ENCODE measurements at regions not wholly inside any gene's neighbourhood (a gene's known extent, or its start where the extent isn't known, plus 50 kb on each side); places are given as distances from the start of the nearest gene placed in this dataset.

GRCh38 chr4:112916868-112917267 lies 132.6 kb upstream of the ANK2 start:
- Mint-ChIP-seq H3K4me1 (peaks cover 11% of the 10 kb centered on the region), H3K36me3 (ENCODE audit: low read depth) (peaks cover 15% of the 10 kb centered on the region), H3K27me3 (ENCODE audit: insufficient read depth) (no peaks in the 10 kb centered on the region), H3K4me3 (no peak overlapping the region), H3K27ac (no peak overlapping the region), H3K9me3 (no peaks in the 10 kb centered on the region)
- Histone ChIP-seq H3K27ac (ENCODE audit: low read depth, low read length) (no peak overlapping the region), H3K9ac (ENCODE audit: extremely low read depth, low read length, poor library complexity, severe bottlenecking) (no peak overlapping the region), H3K9me3 (ENCODE audit: control insufficient read depth, low read length) (no peaks in the 10 kb centered on the region), H3K4me1 (ENCODE audit: control insufficient read depth, insufficient read depth, low read length) (no peaks in the 10 kb centered on the region), H3K4me3 (ENCODE audit: low read length) (no peak overlapping the region), H3K27me3 (ENCODE audit: control insufficient read depth, insufficient read depth, low read length, poor library complexity, severe bottlenecking) (no peaks in the 10 kb centered on the region), H3K36me3 (ENCODE audit: control insufficient read depth, insufficient read depth, low read length) (peaks cover 12% of the 10 kb centered on the region)
- TF ChIP-seq CTCF (conservative IDR thresholded peaks at IDR 0.05) = no peak
- 70 to 82% methylated on average over 2 to 3 of the region's 3 CpGs for WGBS, 2 experiments (ENCODE audit: insufficient coverage in 1 of 2, insufficient read length in 1 of 2)
- DNase-seq = no peak

GRCh38 chr4:112923516-112923915 lies 125.9 kb upstream of the ANK2 start:
- Histone ChIP-seq H3K27ac (ENCODE audit: low read depth, low read length) (no peak overlapping the region), H3K27me3 (ENCODE audit: control insufficient read depth, insufficient read depth, low read length, poor library complexity, severe bottlenecking) (no peaks in the 10 kb centered on the region), H3K4me1 (ENCODE audit: control insufficient read depth, insufficient read depth, low read length) (no peaks in the 10 kb centered on the region), H3K9me3 (ENCODE audit: control insufficient read depth, low read length) (no peaks in the 10 kb centered on the region), H3K36me3 (ENCODE audit: control insufficient read depth, insufficient read depth, low read length) (peaks cover 6% of the 10 kb centered on the region), H3K9ac (ENCODE audit: extremely low read depth, low read length, poor library complexity, severe bottlenecking) (no peak overlapping the region), H3K4me3 (ENCODE audit: low read length) (no peak overlapping the region)
- no peak overlapping the region for H3K4me3 Mint-ChIP-seq
- peaks cover 23% of the 10 kb centered on the region for H3K36me3 Mint-ChIP-seq (ENCODE audit: low read depth)
- 96 to 100% methylated on average over 1 of the region's 1 CpG for WGBS, 2 experiments (ENCODE audit: insufficient coverage in 1 of 2, insufficient read length in 1 of 2)
- TF ChIP-seq CTCF (conservative IDR thresholded peaks at IDR 0.05) = no peak
- no peaks in the 10 kb centered on the region for H3K9me3 Mint-ChIP-seq
- H3K4me1 Mint-ChIP-seq = no peaks in the 10 kb centered on the region
- no peak overlapping the region for H3K27ac Mint-ChIP-seq
- H3K27me3 Mint-ChIP-seq (ENCODE audit: insufficient read depth) = no peaks in the 10 kb centered on the region
- DNase-seq = no peak

GRCh38 chr4:112926819-112927218 lies 122.6 kb upstream of the ANK2 start:
- Mint-ChIP-seq H3K4me1 (peaks cover 1% of the 10 kb centered on the region), H3K27ac (no peak overlapping the region), H3K4me3 (no peak overlapping the region), H3K27me3 (ENCODE audit: insufficient read depth) (no peaks in the 10 kb centered on the region), H3K9me3 (no peaks in the 10 kb centered on the region), H3K36me3 (ENCODE audit: low read depth) (peaks cover 46% of the 10 kb centered on the region)
- Histone ChIP-seq H3K9ac (ENCODE audit: extremely low read depth, low read length, poor library complexity, severe bottlenecking) (no peak overlapping the region), H3K9me3 (ENCODE audit: control insufficient read depth, low read length) (no peaks in the 10 kb centered on the region), H3K36me3 (ENCODE audit: control insufficient read depth, insufficient read depth, low read length) (peaks cover 6% of the 10 kb centered on the region), H3K27me3 (ENCODE audit: control insufficient read depth, insufficient read depth, low read length, poor library complexity, severe bottlenecking) (no peaks in the 10 kb centered on the region), H3K27ac (ENCODE audit: low read depth, low read length) (peak overlapping the region; percentile 57), H3K4me1 (ENCODE audit: control insufficient read depth, insufficient read depth, low read length) (no peaks in the 10 kb centered on the region), H3K4me3 (ENCODE audit: low read length) (no peak overlapping the region)
- 94% methylated on average over 1 of the region's 1 CpG; no CpG with 5 or more reads in 1 of the 2 experiments for WGBS, 2 experiments (ENCODE audit: insufficient coverage in 1 of 2, insufficient read length in 1 of 2)
- DNase-seq = no peak
- TF ChIP-seq CTCF (conservative IDR thresholded peaks at IDR 0.05) = no peak

All from endodermal cell (in vitro differentiated cells).